Upper lobe of right lung (tissue), 1 donor: ENCODE measurements at regions not wholly inside any gene's neighbourhood (a gene's known extent, or its start where the extent isn't known, plus 50 kb on each side); places are given as distances from the start of the nearest gene placed in this dataset.

ENCODE experiments used
- ATAC-seq: fragments of 200-7000 bp; cut with Tn5 transposase; one replicate; pipeline ENCODE4 v1.9.1; 2020; ENCODE audit warnings: mild to moderate bottlenecking, moderate library complexity
- DNase-seq: peaks from one replicate; pipeline ENCODE4 v3.0.0-alpha.2; 2020
- H3K27ac ChIP-seq: fragments of 200-600 bp; one replicate; pipeline ENCODE4 v1.8.0; 2022
- H3K27me3 ChIP-seq: fragments of 200-600 bp; one replicate; pipeline ENCODE4 v1.8.0; 2022; ENCODE audit warnings: mild to moderate bottlenecking
- H3K36me3 ChIP-seq: fragments of 200-600 bp; one replicate; pipeline ENCODE4 v1.8.0; 2022
- H3K4me1 ChIP-seq: fragments of 200-600 bp; one replicate; pipeline ENCODE4 v1.8.0; 2022
- H3K4me3 ChIP-seq: fragments of 200-600 bp; one replicate; pipeline ENCODE4 v1.8.0; 2022; ENCODE audit warnings: mild to moderate bottlenecking
- H3K9me3 ChIP-seq: fragments of 200-600 bp; one replicate; pipeline ENCODE4 v1.8.0; 2022
- CTCF ChIP-seq: fragments of 200-600 bp; IDR thresholded peaks from one replicate; pipeline ENCODE4 v1.8.0; 2022; ENCODE audit warnings: antibody characterized with exemption
- intact Hi-C: fragments of 100-400 bp; cut with DNase I; formaldehyde crosslinking; loops from one replicate; pipeline ENCODE4 v1.11.0; 2022
- donor health status: DM: no; HTN: yes; CAD: no; lungs with severe emphysema.

- no peak for ATAC-seq
- DNase-seq: no peak
- TF ChIP-seq CTCF: no peak
- Histone ChIP-seq H3K4me3 (no peak overlapping the region), H3K27ac (no peak overlapping the region), H3K27me3 (no peaks in the 10 kb centered on the region), H3K4me1 (no peaks in the 10 kb centered on the region), H3K36me3 (no peaks in the 10 kb centered on the region), H3K9me3 (no peaks in the 10 kb centered on the region)
- intact Hi-C loops: no loop called here
These were observed 926.3 kb downstream of the TAF11L14 start for GRCh38 chr5:18560602-18561001.

GRCh38 chr5:18563853-18564252 lies 929.6 kb downstream of the TAF11L14 start:
- no peaks in the 10 kb centered on the region for H3K9me3 ChIP-seq
- H3K27me3 ChIP-seq: no peaks in the 10 kb centered on the region
- no peak for ATAC-seq
- no peak for TF ChIP-seq CTCF
- H3K4me1 ChIP-seq: no peaks in the 10 kb centered on the region
- no peak for DNase-seq
- no peak overlapping the region for H3K27ac ChIP-seq
- H3K4me3 ChIP-seq: no peak overlapping the region
- H3K36me3 ChIP-seq: no peaks in the 10 kb centered on the region
- intact Hi-C loops: no loop called here

GRCh38 chr5:18566671-18567070 lies 932.4 kb downstream of the TAF11L14 start:
- no peaks in the 10 kb centered on the region for H3K36me3 ChIP-seq
- ATAC-seq (no peak), DNase-seq (no peak)
- intact Hi-C loops: no loop called here
- H3K9me3 ChIP-seq: no peaks in the 10 kb centered on the region
- no peak for TF ChIP-seq CTCF
- H3K27me3 ChIP-seq: no peaks in the 10 kb centered on the region
- H3K4me3 ChIP-seq: no peak overlapping the region
- no peak overlapping the region for H3K27ac ChIP-seq
- H3K4me1 ChIP-seq: no peaks in the 10 kb centered on the region

- Histone ChIP-seq H3K27ac (no peak overlapping the region), H3K9me3 (no peaks in the 10 kb centered on the region), H3K4me3 (no peak overlapping the region), H3K27me3 (no peaks in the 10 kb centered on the region), H3K4me1 (no peaks in the 10 kb centered on the region), H3K36me3 (no peaks in the 10 kb centered on the region)
- intact Hi-C loops: no loop called here
- ATAC-seq (no peak), DNase-seq (no peak)
- TF ChIP-seq CTCF: no peak
These were observed 942.3 kb downstream of the TAF11L14 start for GRCh38 chr5:18576586-18576985.

- no peaks in the 10 kb centered on the region for H3K36me3 ChIP-seq
- intact Hi-C loops: no loop called here
- H3K27me3 ChIP-seq: no peaks in the 10 kb centered on the region
- no peak for ATAC-seq
- TF ChIP-seq CTCF: no peak
- no peak overlapping the region for H3K4me3 ChIP-seq
- H3K27ac ChIP-seq: no peak overlapping the region
- no peak for DNase-seq
- H3K4me1 ChIP-seq: no peaks in the 10 kb centered on the region
- no peaks in the 10 kb centered on the region for H3K9me3 ChIP-seq
These were observed 966.9 kb downstream of the TAF11L14 start for GRCh38 chr5:18601185-18601584.

- no peaks in the 10 kb centered on the region for H3K27me3 ChIP-seq
- DNase-seq (no peak), ATAC-seq (no peak)
- no peak for TF ChIP-seq CTCF
- H3K36me3 ChIP-seq: no peaks in the 10 kb centered on the region
- H3K4me1 ChIP-seq: no peaks in the 10 kb centered on the region
- H3K27ac ChIP-seq: no peak overlapping the region
- no peaks in the 10 kb centered on the region for H3K9me3 ChIP-seq
- intact Hi-C loops: no loop called here
- H3K4me3 ChIP-seq: no peak overlapping the region
These were observed 968.1 kb downstream of the TAF11L14 start for GRCh38 chr5:18602402-18602801.
